Neural crest cell (in vitro differentiated cells): ENCODE measurements at regions not wholly inside any gene's neighbourhood (a gene's known extent, or its start where the extent isn't known, plus 50 kb on each side); places are given as distances from the start of the nearest gene placed in this dataset.

Source experiments
- DNase-seq: peaks from one replicate; pipeline ENCODE4 v3.0.0; 2021; ENCODE audit warnings: low read depth, mixed read lengths, low spot score
- H3K27ac Mint-ChIP-seq: one replicate; pipeline ENCODE4 v1.8.0; 2021; ENCODE audit warnings: mild to moderate bottlenecking, mixed read lengths; ENCODE audit not compliant: unreplicated experiment
- H3K27me3 Mint-ChIP-seq: 2 replicates; pipeline ENCODE4 v1.8.0; 2021; ENCODE audit warnings: low read depth, mild to moderate bottlenecking, mixed read lengths
- H3K36me3 Mint-ChIP-seq: 2 replicates; pipeline ENCODE4 v1.8.0; 2021; ENCODE audit warnings: low read depth, mild to moderate bottlenecking, mixed read lengths
- H3K4me1 Mint-ChIP-seq: 2 replicates; pipeline ENCODE4 v1.8.0; 2021; ENCODE audit warnings: mixed read lengths
- H3K4me3 Mint-ChIP-seq: one replicate; pipeline ENCODE4 v1.8.0; 2021; ENCODE audit warnings: mild to moderate bottlenecking, mixed read lengths
- H3K9me3 Mint-ChIP-seq: 2 replicates; pipeline ENCODE4 v1.8.0; 2021; ENCODE audit warnings: mixed read lengths
- TF ChIP-seq, protein P1 (sequence below): fragments of 200-600 bp; sonication (generic); conservative IDR thresholded peaks from 2 replicates; pipeline ENCODE4 v1.5.0; 2021; ENCODE audit warnings: antibody characterized with exemption, mild to moderate bottlenecking

DNA sequence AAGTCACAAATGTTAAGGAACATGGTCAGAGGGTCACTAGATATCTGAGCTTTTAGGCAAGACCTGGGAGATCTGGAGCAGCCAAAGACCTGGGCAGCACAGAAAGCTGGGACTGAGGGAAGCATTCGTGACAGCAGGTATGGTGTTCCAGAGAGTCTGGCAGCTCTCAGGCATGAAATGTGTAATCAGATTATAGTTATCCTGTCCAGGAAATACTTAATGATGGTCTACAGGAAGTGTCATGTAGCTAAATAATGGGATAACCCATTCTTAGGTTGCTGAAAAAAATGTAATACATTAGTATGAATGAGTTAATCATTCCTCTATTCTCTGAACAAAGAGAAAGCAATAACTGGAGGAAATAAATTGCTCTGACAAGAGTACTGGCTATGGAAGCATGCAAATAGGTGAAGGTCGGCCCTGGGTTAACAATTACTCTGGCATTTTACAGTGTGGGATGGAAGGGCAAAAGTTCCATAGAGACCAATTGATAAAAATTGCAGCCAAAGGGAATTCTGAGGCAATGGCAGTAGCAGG is 740.5 kb downstream of the CBLN4 start:
- no peak for DNase-seq
- H3K4me3 Mint-ChIP-seq: no peak overlapping the region
- H3K36me3 Mint-ChIP-seq: no peaks in the 10 kb centered on the region
- H3K4me1 Mint-ChIP-seq: no peaks in the 10 kb centered on the region
- no peak overlapping the region for H3K27ac Mint-ChIP-seq
- peaks cover 2% of the 10 kb centered on the region for H3K9me3 Mint-ChIP-seq
- H3K27me3 Mint-ChIP-seq: peaks cover 4% of the 10 kb centered on the region
- TF ChIP-seq, protein P1, sequence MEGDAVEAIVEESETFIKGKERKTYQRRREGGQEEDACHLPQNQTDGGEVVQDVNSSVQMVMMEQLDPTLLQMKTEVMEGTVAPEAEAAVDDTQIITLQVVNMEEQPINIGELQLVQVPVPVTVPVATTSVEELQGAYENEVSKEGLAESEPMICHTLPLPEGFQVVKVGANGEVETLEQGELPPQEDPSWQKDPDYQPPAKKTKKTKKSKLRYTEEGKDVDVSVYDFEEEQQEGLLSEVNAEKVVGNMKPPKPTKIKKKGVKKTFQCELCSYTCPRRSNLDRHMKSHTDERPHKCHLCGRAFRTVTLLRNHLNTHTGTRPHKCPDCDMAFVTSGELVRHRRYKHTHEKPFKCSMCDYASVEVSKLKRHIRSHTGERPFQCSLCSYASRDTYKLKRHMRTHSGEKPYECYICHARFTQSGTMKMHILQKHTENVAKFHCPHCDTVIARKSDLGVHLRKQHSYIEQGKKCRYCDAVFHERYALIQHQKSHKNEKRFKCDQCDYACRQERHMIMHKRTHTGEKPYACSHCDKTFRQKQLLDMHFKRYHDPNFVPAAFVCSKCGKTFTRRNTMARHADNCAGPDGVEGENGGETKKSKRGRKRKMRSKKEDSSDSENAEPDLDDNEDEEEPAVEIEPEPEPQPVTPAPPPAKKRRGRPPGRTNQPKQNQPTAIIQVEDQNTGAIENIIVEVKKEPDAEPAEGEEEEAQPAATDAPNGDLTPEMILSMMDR: no peak

GRCh38 chr20:55258559-55258958 is 746.8 kb downstream of the CBLN4 start:
- H3K27ac Mint-ChIP-seq: no peak overlapping the region
- peaks cover 4% of the 10 kb centered on the region for H3K27me3 Mint-ChIP-seq
- H3K4me3 Mint-ChIP-seq: no peak overlapping the region
- no peaks in the 10 kb centered on the region for H3K36me3 Mint-ChIP-seq
- no peak for DNase-seq
- H3K9me3 Mint-ChIP-seq: no peaks in the 10 kb centered on the region
- TF ChIP-seq, protein P1: no peak
- no peaks in the 10 kb centered on the region for H3K4me1 Mint-ChIP-seq

GRCh38 chr20:55255016-55255415 is 750.3 kb downstream of the CBLN4 start:
- TF ChIP-seq, protein P1: no peak

DNA sequence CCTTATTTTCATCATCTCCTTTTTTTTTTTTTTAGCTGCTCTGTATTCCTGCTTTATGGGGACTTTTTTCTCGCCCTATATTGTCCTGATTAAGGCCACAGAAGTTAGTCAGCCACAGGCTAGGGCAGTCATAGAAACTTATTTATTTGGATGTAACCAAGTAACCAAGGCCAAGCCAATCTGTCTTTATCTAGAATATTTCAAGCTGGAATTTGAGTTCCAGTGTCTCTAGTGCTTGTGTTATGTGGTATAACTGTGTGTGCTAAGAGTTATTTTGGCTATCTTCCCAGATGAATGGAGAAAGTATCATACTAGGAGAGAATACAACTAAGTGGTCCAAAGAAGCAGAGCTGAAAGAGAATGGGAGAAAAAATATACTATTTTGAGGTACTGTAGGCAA is 751.5 kb downstream of the CBLN4 start:
- no peak overlapping the region for H3K4me3 Mint-ChIP-seq

More at GRCh38 chr20:55255016-55255415, 750.3 kb downstream of the CBLN4 start:
- Mint-ChIP-seq H3K4me3 (no peak overlapping the region), H3K4me1 (no peaks in the 10 kb centered on the region), H3K27ac (no peak overlapping the region), H3K36me3 (no peaks in the 10 kb centered on the region), H3K9me3 (no peaks in the 10 kb centered on the region), H3K27me3 (no peaks in the 10 kb centered on the region)
- DNase-seq: no peak

GRCh38 chr20:55252521-55252920 is 752.8 kb downstream of the CBLN4 start:
- TF ChIP-seq, protein P1: no peak
- no peak overlapping the region for H3K27ac Mint-ChIP-seq
- no peaks in the 10 kb centered on the region for H3K27me3 Mint-ChIP-seq
- no peak overlapping the region for H3K4me3 Mint-ChIP-seq
- no peak for DNase-seq
- H3K4me1 Mint-ChIP-seq: no peaks in the 10 kb centered on the region
- no peaks in the 10 kb centered on the region for H3K36me3 Mint-ChIP-seq
- H3K9me3 Mint-ChIP-seq: peaks cover 6% of the 10 kb centered on the region

More for the DNA sequence above, 751.5 kb downstream of the CBLN4 start:
- Mint-ChIP-seq H3K9me3 (peaks cover 2% of the 10 kb centered on the region), H3K4me1 (no peaks in the 10 kb centered on the region), H3K36me3 (no peaks in the 10 kb centered on the region), H3K27ac (no peak overlapping the region), H3K27me3 (no peaks in the 10 kb centered on the region)
- TF ChIP-seq, protein P1: no peak
- no peak for DNase-seq
